Activated CD8-positive, alpha-beta T cell treated with anti-CD3 and anti-CD28 coated beads, Interleukin-2, amount 10 ng/mL, durations not matched to agents 7 days and 5 days (primary cell): ENCODE measurements at regions not wholly inside any gene's neighbourhood (a gene's known extent, or its start where the extent isn't known, plus 50 kb on each side); places are given as distances from the start of the nearest gene placed in this dataset.

ENCODE experiments used
- ATAC-seq: fragments of 150-1000 bp; cut with Tn5 transposase; one replicate; pipeline ENCODE4 v1.10.0; 2021; ENCODE audit warnings: moderate library complexity
- CTCF ChIA-PET: fragments of 350-600 bp; sonication (Branson Sonifier 250); formaldehyde crosslinking; loops from one replicate; lab custom pipeline; 2021; ENCODE audit warnings: antibody characterized with exemption; lab: Charles Lee
- POLR2A ChIA-PET: fragments of 350-600 bp; sonication (Branson Sonifier 250); formaldehyde crosslinking; loops from one replicate; lab custom pipeline; 2021; ENCODE audit warnings: antibody characterized with exemption; lab: Charles Lee
- DNase-seq: peaks from one replicate; pipeline ENCODE4 v3.0.0-alpha.2; 2020
- H3K27ac Mint-ChIP-seq: one replicate; pipeline ENCODE4 v1.8.0; 2021; ENCODE audit warnings: mild to moderate bottlenecking, mixed read lengths
- H3K27me3 Mint-ChIP-seq: one replicate; pipeline ENCODE4 v1.8.0; 2021; ENCODE audit warnings: low read depth, mixed read lengths
- H3K36me3 Mint-ChIP-seq: one replicate; pipeline ENCODE4 v1.8.0; 2021; ENCODE audit warnings: low read depth, mixed read lengths
- H3K4me1 Mint-ChIP-seq: one replicate; pipeline ENCODE4 v1.8.0; 2021; ENCODE audit warnings: low read depth, mixed read lengths
- H3K4me3 Mint-ChIP-seq: one replicate; pipeline ENCODE4 v1.8.0; 2021; ENCODE audit warnings: mild to moderate bottlenecking, mixed read lengths
- H3K9me3 Mint-ChIP-seq: one replicate; pipeline ENCODE4 v1.8.0; 2022; ENCODE audit warnings: mixed read lengths; ENCODE audit not compliant: insufficient read depth

- H3K4me1 Mint-ChIP-seq: no peaks in the 10 kb centered on the region
- H3K9me3 Mint-ChIP-seq: peaks cover 8% of the 10 kb centered on the region
- H3K27me3 Mint-ChIP-seq: no peaks in the 10 kb centered on the region
- CTCF ChIA-PET: no interaction called here
- ATAC-seq (no peak), DNase-seq (no peak)
- POLR2A ChIA-PET: no interaction called here
- H3K4me3 Mint-ChIP-seq: no peak overlapping the region
- no peaks in the 10 kb centered on the region for H3K36me3 Mint-ChIP-seq
- H3K27ac Mint-ChIP-seq: no peak overlapping the region
Measured at GRCh38 chr10:83104616-83105015, 1034.7 kb upstream of the GHITM start.

- ATAC-seq: no peak
- no peak overlapping the region for H3K4me3 Mint-ChIP-seq
- no peak overlapping the region for H3K27ac Mint-ChIP-seq
- H3K36me3 Mint-ChIP-seq: no peaks in the 10 kb centered on the region
- CTCF ChIA-PET: no interaction called here
- no peaks in the 10 kb centered on the region for H3K4me1 Mint-ChIP-seq
- peaks cover 27% of the 10 kb centered on the region for H3K9me3 Mint-ChIP-seq
- POLR2A ChIA-PET: no interaction called here
- H3K27me3 Mint-ChIP-seq: no peaks in the 10 kb centered on the region
- no peak for DNase-seq
Measured at GRCh38 chr10:83108565-83109333, 1030.6 kb upstream of the GHITM start.

GRCh38 chr10:83119346-83119745 lies 1020.0 kb upstream of the GHITM start:
- no peak overlapping the region for H3K27ac Mint-ChIP-seq
- no peaks in the 10 kb centered on the region for H3K27me3 Mint-ChIP-seq
- no peak for DNase-seq
- ATAC-seq: no peak
- CTCF ChIA-PET: no interaction called here
- H3K4me3 Mint-ChIP-seq: no peak overlapping the region
- POLR2A ChIA-PET: no interaction called here
- no peaks in the 10 kb centered on the region for H3K4me1 Mint-ChIP-seq
- no peaks in the 10 kb centered on the region for H3K36me3 Mint-ChIP-seq
- H3K9me3 Mint-ChIP-seq: peaks cover 16% of the 10 kb centered on the region

- POLR2A ChIA-PET: no interaction called here
- H3K27ac Mint-ChIP-seq: no peak overlapping the region
- CTCF ChIA-PET: no interaction called here
- ATAC-seq (no peak), DNase-seq (no peak)
- peaks cover 33% of the 10 kb centered on the region for H3K9me3 Mint-ChIP-seq
- no peaks in the 10 kb centered on the region for H3K4me1 Mint-ChIP-seq
- H3K4me3 Mint-ChIP-seq: no peak overlapping the region
- H3K27me3 Mint-ChIP-seq: no peaks in the 10 kb centered on the region
- no peaks in the 10 kb centered on the region for H3K36me3 Mint-ChIP-seq
Measured at GRCh38 chr10:83122336-83122735, 1017.0 kb upstream of the GHITM start.

- no peak overlapping the region for H3K4me3 Mint-ChIP-seq
- H3K27me3 Mint-ChIP-seq: no peaks in the 10 kb centered on the region
Measured at GRCh38 chr10:83127942-83128575, 1011.2 kb upstream of the GHITM start.

GRCh38 chr10:83140811-83141210 lies 998.5 kb upstream of the GHITM start:
- Mint-ChIP-seq H3K27ac (no peak overlapping the region), H3K27me3 (no peaks in the 10 kb centered on the region), H3K4me3 (no peak overlapping the region), H3K4me1 (no peaks in the 10 kb centered on the region), H3K36me3 (no peaks in the 10 kb centered on the region), H3K9me3 (peaks cover 7% of the 10 kb centered on the region)
- ATAC-seq (no peak), DNase-seq (no peak)
- POLR2A ChIA-PET: no interaction called here
- CTCF ChIA-PET: no interaction called here

More at GRCh38 chr10:83127942-83128575, 1011.2 kb upstream of the GHITM start:
- H3K9me3 Mint-ChIP-seq: peaks cover 18% of the 10 kb centered on the region
- CTCF ChIA-PET: no interaction called here
- POLR2A ChIA-PET: no interaction called here
- ATAC-seq: no peak
- H3K36me3 Mint-ChIP-seq: no peaks in the 10 kb centered on the region
- no peak overlapping the region for H3K27ac Mint-ChIP-seq
- no peak for DNase-seq
- no peaks in the 10 kb centered on the region for H3K4me1 Mint-ChIP-seq

GRCh38 chr10:83142074-83142563 lies 997.2 kb upstream of the GHITM start:
- H3K4me1 Mint-ChIP-seq: no peaks in the 10 kb centered on the region
- ChIA-PET CTCF (no interaction called here), POLR2A (no interaction called here)
- H3K9me3 Mint-ChIP-seq: peaks cover 7% of the 10 kb centered on the region
- H3K4me3 Mint-ChIP-seq: no peak overlapping the region
- H3K27me3 Mint-ChIP-seq: no peaks in the 10 kb centered on the region
- ATAC-seq (no peak), DNase-seq (no peak)
- H3K27ac Mint-ChIP-seq: no peak overlapping the region
- H3K36me3 Mint-ChIP-seq: no peaks in the 10 kb centered on the region

- CTCF ChIA-PET: no interaction called here
- no peaks in the 10 kb centered on the region for H3K27me3 Mint-ChIP-seq
Measured at GRCh38 chr10:83144461-83144860, 994.8 kb upstream of the GHITM start.

GRCh38 chr10:83153714-83154113 lies 985.6 kb upstream of the GHITM start:
- Mint-ChIP-seq H3K36me3 (no peaks in the 10 kb centered on the region), H3K27me3 (no peaks in the 10 kb centered on the region), H3K4me3 (no peak overlapping the region), H3K9me3 (peaks cover 5% of the 10 kb centered on the region), H3K27ac (no peak overlapping the region), H3K4me1 (no peaks in the 10 kb centered on the region)
- DNase-seq (no peak), ATAC-seq (no peak)
- CTCF ChIA-PET: no interaction called here
- POLR2A ChIA-PET: no interaction called here

More at GRCh38 chr10:83144461-83144860, 994.8 kb upstream of the GHITM start:
- POLR2A ChIA-PET: no interaction called here
- ATAC-seq (no peak), DNase-seq (no peak)
- Mint-ChIP-seq H3K4me3 (no peak overlapping the region), H3K27ac (no peak overlapping the region), H3K36me3 (no peaks in the 10 kb centered on the region), H3K9me3 (peaks cover 17% of the 10 kb centered on the region), H3K4me1 (no peaks in the 10 kb centered on the region)

GRCh38 chr10:83164156-83164555 lies 975.2 kb upstream of the GHITM start:
- no peaks in the 10 kb centered on the region for H3K36me3 Mint-ChIP-seq
- H3K4me3 Mint-ChIP-seq: no peak overlapping the region
- ChIA-PET POLR2A (no interaction called here), CTCF (no interaction called here)
- no peaks in the 10 kb centered on the region for H3K9me3 Mint-ChIP-seq
- ATAC-seq (no peak), DNase-seq (no peak)
- no peaks in the 10 kb centered on the region for H3K4me1 Mint-ChIP-seq
- no peaks in the 10 kb centered on the region for H3K27me3 Mint-ChIP-seq
- H3K27ac Mint-ChIP-seq: no peak overlapping the region

- Mint-ChIP-seq H3K4me3 (no peak overlapping the region), H3K4me1 (no peaks in the 10 kb centered on the region), H3K27me3 (no peaks in the 10 kb centered on the region), H3K27ac (no peak overlapping the region), H3K36me3 (no peaks in the 10 kb centered on the region), H3K9me3 (no peaks in the 10 kb centered on the region)
- POLR2A ChIA-PET: no interaction called here
- CTCF ChIA-PET: no interaction called here
- DNase-seq (no peak), ATAC-seq (no peak)
Measured at GRCh38 chr10:83165265-83165664, 974.0 kb upstream of the GHITM start.

GRCh38 chr10:83166344-83166743 lies 973.0 kb upstream of the GHITM start:
- CTCF ChIA-PET: no interaction called here
- Mint-ChIP-seq H3K27ac (no peak overlapping the region), H3K4me1 (no peaks in the 10 kb centered on the region), H3K36me3 (no peaks in the 10 kb centered on the region), H3K4me3 (no peak overlapping the region), H3K27me3 (no peaks in the 10 kb centered on the region), H3K9me3 (peaks cover 3% of the 10 kb centered on the region)
- POLR2A ChIA-PET: no interaction called here
- ATAC-seq: no peak
- DNase-seq: no peak
